ENCODE measurements at regions not wholly inside any gene's neighbourhood (a gene's known extent, or its start where the extent isn't known, plus 50 kb on each side); places are given as distances from the start of the nearest gene placed in this dataset.

- DNase-seq: no peak
Observed at GRCh38 chr16:9308356-9308801, 216.9 kb downstream of the HAPSTR1 start.

GRCh38 chr16:9308850-9309249, 217.4 kb downstream of the HAPSTR1 start:
- no peak for DNase-seq

GRCh38 chr16:9309844-9310243, 218.4 kb downstream of the HAPSTR1 start:
- no peak for DNase-seq

- DNase-seq: peak; percentile 86
Observed at GRCh38 chr16:9311303-9311954, 220.0 kb downstream of the HAPSTR1 start.

GRCh38 chr16:9316008-9316407, 224.6 kb downstream of the HAPSTR1 start:
- DNase-seq: no peak

GRCh38 chr16:9316615-9317014, 225.2 kb downstream of the HAPSTR1 start:
- no peak for DNase-seq

GRCh38 chr16:9318764-9319163, 227.3 kb downstream of the HAPSTR1 start:
- DNase-seq: peak; percentile 62

GRCh38 chr16:9322769-9323168, 231.3 kb downstream of the HAPSTR1 start:
- no peak for DNase-seq

GRCh38 chr16:9323170-9323569, 231.7 kb downstream of the HAPSTR1 start:
- peak; percentile 6 for DNase-seq

- no peak for DNase-seq
Observed at GRCh38 chr16:9327253-9327652, 235.8 kb downstream of the HAPSTR1 start.

GRCh38 chr16:9328411-9328810, 237.0 kb downstream of the HAPSTR1 start:
- no peak for DNase-seq

- no peak for DNase-seq
Observed at GRCh38 chr16:9330095-9330494, 238.7 kb downstream of the HAPSTR1 start.

- no peak for DNase-seq
Observed at GRCh38 chr16:9331503-9331902, 240.1 kb downstream of the HAPSTR1 start.

GRCh38 chr16:9332574-9333148, 241.2 kb downstream of the HAPSTR1 start:
- DNase-seq: no peak

GRCh38 chr16:9333469-9333868, 242.0 kb downstream of the HAPSTR1 start:
- DNase-seq: no peak

GRCh38 chr16:9334103-9334502, 242.7 kb downstream of the HAPSTR1 start:
- DNase-seq: no peak

GRCh38 chr16:9337308-9338032, 246.0 kb downstream of the HAPSTR1 start:
- DNase-seq: no peak

GRCh38 chr16:9338068-9338467, 246.6 kb downstream of the HAPSTR1 start:
- no peak for DNase-seq

- DNase-seq: no peak
Observed at GRCh38 chr16:9338510-9338909, 247.1 kb downstream of the HAPSTR1 start.

GRCh38 chr16:9340526-9341256, 249.2 kb downstream of the HAPSTR1 start:
- no peak for DNase-seq

GRCh38 chr16:9343276-9343675, 251.8 kb downstream of the HAPSTR1 start:
- DNase-seq: no peak

- DNase-seq: peak; percentile 88
Observed at GRCh38 chr16:9344508-9344907, 253.1 kb downstream of the HAPSTR1 start.

- peak; percentile 45 for DNase-seq
Observed at GRCh38 chr16:9345046-9345445, 253.6 kb downstream of the HAPSTR1 start.

- no peak for DNase-seq
Observed at GRCh38 chr16:9345880-9346279, 254.4 kb downstream of the HAPSTR1 start.

All from MV-4-11 (cell line).